ENCODE measurements at regions not wholly inside any gene's neighbourhood (a gene's known extent, or its start where the extent isn't known, plus 50 kb on each side); places are given as distances from the start of the nearest gene placed in this dataset.

DNA sequence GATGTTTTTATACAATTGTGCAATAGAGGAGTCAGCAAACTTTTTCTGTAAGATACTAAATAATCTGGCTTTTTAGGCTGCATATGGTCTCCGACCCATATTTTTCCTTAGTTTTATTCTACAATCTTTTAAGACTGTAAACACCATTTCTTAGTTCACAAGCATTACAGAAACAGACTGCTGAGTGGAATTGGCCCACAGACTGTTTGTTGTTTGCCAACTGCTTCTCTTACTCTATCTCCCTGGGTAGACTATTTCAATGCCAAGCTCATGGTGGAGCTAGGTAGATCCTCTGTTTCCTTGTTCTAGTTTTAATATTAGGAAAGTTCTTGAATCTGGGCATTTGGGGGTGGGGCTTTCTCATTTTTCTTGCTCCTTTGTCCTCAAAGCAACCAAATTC, 857.6 kb downstream of the TLE1 start:
- DNase-seq (no peak), ATAC-seq (no peak)
- Mint-ChIP-seq H3K4me3 (no peak overlapping the region), H3K27ac (no peak overlapping the region), H3K9me3 (peaks cover 0 to 23% (median 7%) of the 10 kb centered on the region in 9 donors), H3K4me1 (no peaks in the 10 kb centered on the region), H3K27me3 (no peaks in the 10 kb centered on the region), H3K36me3 (peaks cover 0 to 4% (median 0%) of the 10 kb centered on the region in 3 donors)
- POLR2A ChIA-PET, result no interaction called here

DNA sequence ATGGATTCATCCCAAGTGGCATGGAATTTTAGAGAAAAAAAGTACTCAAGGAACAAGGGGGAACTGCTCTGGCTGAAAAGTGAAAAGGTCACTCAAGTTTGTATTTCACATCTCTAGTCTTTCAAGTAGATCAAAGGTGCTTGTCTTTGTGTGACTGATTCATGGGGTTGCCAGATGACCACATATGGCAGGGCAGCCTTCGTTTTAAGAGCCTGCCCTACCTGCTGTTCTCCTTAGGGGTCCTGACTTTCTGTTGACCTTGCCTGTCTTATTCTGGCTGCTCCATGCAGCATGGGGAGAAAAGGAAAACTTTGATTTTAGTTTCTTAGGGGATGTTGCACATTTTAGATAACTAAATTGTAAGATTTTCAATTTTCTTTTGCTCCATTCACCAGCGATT, 877.7 kb downstream of the TLE1 start:
- ATAC-seq, result no peak
- no peak overlapping the region for H3K4me3 Mint-ChIP-seq
- no peaks in the 10 kb centered on the region for H3K4me1 Mint-ChIP-seq
- no peak for DNase-seq
- H3K9me3 Mint-ChIP-seq, result peaks cover 0 to 7% (median 2%) of the 10 kb centered on the region in 9 donors
- no peak overlapping the region for H3K27ac Mint-ChIP-seq
- H3K36me3 Mint-ChIP-seq, result no peaks in the 10 kb centered on the region
- no peaks in the 10 kb centered on the region for H3K27me3 Mint-ChIP-seq
- POLR2A ChIA-PET, result no interaction called here

DNA sequence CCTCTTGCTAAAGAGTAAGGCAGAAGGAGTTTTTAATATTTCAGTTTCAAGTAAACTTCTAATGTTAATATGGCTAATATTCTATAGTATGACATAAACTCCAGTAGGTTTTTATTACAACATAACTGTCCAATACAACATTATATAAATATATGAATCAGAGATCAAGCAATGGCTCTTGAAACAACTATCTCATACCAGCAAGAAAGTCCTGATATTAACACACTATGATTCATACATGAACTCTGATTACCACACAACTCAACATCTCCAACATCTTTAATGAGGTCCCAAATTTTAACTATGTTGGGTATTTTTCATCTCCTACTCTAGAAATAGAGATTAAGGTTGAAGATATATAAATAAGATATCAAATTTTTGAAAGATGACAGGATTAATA, 878.3 kb downstream of the TLE1 start:
- no peak overlapping the region for H3K27ac Mint-ChIP-seq
- no peaks in the 10 kb centered on the region for H3K27me3 Mint-ChIP-seq
- POLR2A ChIA-PET, result no interaction called here
- DNase-seq (no peak), ATAC-seq (no peak)
- no peak overlapping the region for H3K4me3 Mint-ChIP-seq
- no peaks in the 10 kb centered on the region for H3K36me3 Mint-ChIP-seq
- H3K9me3 Mint-ChIP-seq, result peaks cover 0 to 7% (median 2%) of the 10 kb centered on the region in 9 donors
- no peaks in the 10 kb centered on the region for H3K4me1 Mint-ChIP-seq

DNA sequence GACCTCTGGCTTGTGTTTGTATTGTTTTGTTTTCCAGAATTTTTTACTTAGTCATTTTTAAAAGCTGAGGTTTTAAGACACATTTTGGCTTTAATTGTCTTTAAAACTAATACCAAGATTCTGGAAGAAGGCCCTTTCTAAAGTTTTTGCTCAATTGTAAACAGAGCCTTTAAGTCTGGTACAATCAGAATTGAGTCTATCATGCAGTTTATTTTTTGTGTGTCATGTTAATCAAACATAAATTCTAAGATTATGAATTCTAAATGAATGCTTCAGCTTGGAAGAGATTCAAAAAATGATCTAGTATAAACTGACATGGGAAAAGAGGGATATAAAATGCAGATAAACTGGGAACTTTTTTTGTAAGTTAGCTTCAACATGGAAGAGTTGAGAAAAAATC, 882.7 kb downstream of the TLE1 start:
- DNase-seq (no peak), ATAC-seq (no peak)
- H3K36me3 Mint-ChIP-seq, result no peaks in the 10 kb centered on the region
- no peak overlapping the region for H3K4me3 Mint-ChIP-seq
- H3K27ac Mint-ChIP-seq, result no peak overlapping the region
- H3K9me3 Mint-ChIP-seq, result peaks cover 0 to 8% (median 0%) of the 10 kb centered on the region in 9 donors
- POLR2A ChIA-PET, result no interaction called here
- no peaks in the 10 kb centered on the region for H3K4me1 Mint-ChIP-seq
- H3K27me3 Mint-ChIP-seq, result no peaks in the 10 kb centered on the region

DNA sequence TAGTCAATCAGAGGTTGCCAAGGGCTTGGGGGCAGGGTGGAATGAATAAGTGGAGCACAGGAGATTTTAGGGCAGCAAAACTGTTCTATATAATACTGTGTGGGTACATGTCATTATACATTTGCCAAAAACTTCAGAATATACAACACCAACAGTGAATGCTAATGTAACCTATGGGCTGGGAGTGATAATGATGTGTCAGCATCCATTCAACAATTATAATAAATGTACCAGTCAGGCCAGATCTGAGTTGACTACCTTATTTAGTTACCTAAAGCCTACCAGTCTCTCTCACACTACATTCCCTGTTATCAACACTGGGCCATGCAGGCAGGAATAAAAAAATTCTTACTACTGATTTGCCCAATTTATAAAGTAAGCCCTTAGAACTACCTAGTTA, 884.5 kb downstream of the TLE1 start:
- DNase-seq, result no peak
- Mint-ChIP-seq H3K36me3 (no peaks in the 10 kb centered on the region), H3K4me3 (no peak overlapping the region), H3K27ac (no peak overlapping the region), H3K9me3 (peaks cover 0 to 13% (median 5%) of the 10 kb centered on the region in 9 donors), H3K4me1 (no peaks in the 10 kb centered on the region), H3K27me3 (no peaks in the 10 kb centered on the region)
- POLR2A ChIA-PET, result no interaction called here
- no peak for ATAC-seq

DNA sequence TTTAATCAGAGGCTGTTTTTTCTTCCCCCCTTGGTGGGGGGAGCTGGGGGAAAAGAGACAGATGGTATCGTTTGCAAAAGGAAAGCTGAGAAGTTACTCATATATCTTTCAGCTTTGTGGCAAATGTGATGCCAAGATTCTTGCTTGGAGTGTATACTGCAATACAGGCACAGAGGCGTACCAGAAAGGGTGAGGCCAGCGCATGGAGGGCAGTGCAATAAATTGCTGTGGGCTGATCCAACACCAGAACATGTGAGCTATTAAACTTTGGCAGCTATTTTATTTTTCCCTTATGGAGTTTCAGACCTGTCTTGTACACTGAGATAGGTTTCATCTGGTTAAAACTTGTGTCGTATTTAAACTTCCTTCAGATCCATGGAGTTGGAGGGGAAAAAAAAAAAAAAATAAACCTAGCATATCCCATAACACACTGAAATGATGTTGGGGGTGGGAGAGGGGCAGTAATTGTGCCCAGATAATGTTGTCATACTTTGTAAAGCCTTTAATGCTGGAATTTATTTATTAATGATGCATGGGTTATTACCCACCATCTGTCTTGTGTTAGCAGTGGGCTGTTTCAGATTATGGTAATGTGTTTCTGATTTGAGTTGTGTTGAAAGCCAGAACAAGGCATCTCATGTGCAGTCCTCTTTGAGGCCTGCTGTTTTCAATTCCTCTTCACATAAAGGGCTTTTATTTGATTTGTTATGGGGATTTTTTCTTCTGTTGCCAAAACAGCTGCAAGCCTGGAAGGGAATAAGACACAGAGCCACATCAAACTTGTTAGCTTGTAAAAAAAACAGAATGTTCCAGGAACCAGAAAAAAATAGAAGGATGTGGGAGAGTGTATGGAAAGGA, 891.3 kb downstream of the TLE1 start:
- Mint-ChIP-seq H3K9me3 (peaks cover 0 to 13% (median 5%) of the 10 kb centered on the region in 9 donors), H3K27ac (no peak overlapping the region), H3K36me3 (no peaks in the 10 kb centered on the region), H3K27me3 (no peaks in the 10 kb centered on the region), H3K4me1 (no peaks in the 10 kb centered on the region), H3K4me3 (no peak overlapping the region)
- POLR2A ChIA-PET, result no interaction called here
- ATAC-seq, result no peak
- no peak for DNase-seq

DNA sequence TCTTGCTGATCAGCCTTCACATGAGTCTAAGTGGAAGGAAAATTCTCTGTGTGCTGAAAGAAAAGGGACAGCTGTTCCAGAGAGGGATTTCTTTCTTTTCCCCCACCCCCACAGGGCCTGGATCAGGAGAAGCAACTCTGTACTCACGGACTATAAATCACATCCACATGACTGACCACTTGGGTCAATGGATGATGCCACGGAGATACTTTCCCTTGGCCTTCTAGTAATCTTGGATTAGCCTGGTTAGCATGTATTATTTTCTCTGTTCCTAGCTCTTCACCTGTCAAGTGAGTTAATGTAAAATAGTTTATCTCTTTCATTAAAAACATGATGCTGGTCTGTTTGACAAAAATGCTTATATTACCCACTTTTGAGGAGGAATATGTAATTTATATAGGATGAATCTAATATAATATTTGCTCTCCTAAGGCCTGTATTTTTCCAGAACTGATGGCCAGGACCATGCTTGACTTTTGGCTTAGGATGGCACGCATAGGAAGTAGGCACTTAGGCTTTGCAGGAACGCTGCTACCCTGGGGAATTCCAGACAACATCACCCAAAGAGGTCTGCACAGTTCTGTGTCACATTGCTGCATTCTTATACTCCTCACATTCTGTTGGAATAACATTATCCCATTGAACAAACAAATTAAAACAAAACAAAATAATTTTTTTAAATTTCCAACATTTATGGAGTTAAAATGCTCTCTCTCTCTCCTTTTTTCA, 892.1 kb downstream of the TLE1 start:
- DNase-seq (no peak), ATAC-seq (no peak)
- Mint-ChIP-seq H3K4me3 (no peak overlapping the region), H3K36me3 (no peaks in the 10 kb centered on the region), H3K27me3 (no peaks in the 10 kb centered on the region), H3K27ac (no peak overlapping the region), H3K9me3 (peaks cover 0 to 11% (median 5%) of the 10 kb centered on the region in 9 donors), H3K4me1 (no peaks in the 10 kb centered on the region)
- POLR2A ChIA-PET, result no interaction called here

DNA sequence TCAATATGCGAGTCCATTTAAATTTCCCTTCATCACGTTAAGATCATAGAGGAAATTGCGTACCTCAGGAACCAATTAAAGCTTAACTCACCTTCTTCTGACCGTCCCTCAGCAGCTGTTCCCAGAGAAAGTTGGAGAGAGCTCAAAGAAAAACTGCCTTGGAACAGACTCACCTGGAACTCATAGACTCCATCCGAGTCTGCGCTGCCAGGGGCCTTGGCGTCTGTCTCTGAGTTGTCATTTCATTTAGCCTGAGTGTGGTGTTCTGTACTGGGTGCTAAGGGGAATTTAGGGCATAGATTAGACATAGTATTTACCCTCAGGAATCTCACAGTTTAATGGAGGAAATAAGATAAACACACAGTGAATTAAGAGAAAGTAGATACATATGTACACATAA, 892.7 kb downstream of the TLE1 start:
- DNase-seq (no peak), ATAC-seq (no peak)
- Mint-ChIP-seq H3K4me1 (no peaks in the 10 kb centered on the region), H3K27ac (no peak overlapping the region), H3K9me3 (peaks cover 0 to 11% (median 5%) of the 10 kb centered on the region in 9 donors), H3K27me3 (no peaks in the 10 kb centered on the region), H3K36me3 (no peaks in the 10 kb centered on the region), H3K4me3 (no peak overlapping the region)
- POLR2A ChIA-PET, result no interaction called here

DNA sequence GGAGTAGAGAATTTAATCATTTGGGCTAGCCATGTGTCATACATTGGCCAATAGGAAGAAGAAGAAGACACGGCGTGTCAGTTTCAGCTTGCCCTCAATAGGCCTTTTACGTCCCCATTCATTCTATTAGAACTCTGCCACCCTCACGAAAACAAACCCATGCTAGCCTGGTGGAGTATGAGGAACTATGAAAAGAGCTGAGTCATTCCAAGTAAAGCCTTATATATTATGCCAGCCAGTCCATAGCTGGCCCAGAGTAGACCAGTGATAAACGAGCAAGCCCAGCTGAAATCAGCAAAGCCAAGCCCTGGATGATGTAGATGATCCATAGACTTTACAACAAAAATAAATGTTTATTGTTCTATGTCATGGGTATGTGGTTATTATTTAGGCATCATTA, 895.1 kb downstream of the TLE1 start:
- H3K4me1 Mint-ChIP-seq, result no peaks in the 10 kb centered on the region
- no peaks in the 10 kb centered on the region for H3K27me3 Mint-ChIP-seq
- H3K27ac Mint-ChIP-seq, result no peak overlapping the region
- peaks cover 0 to 14% (median 0%) of the 10 kb centered on the region in 9 donors for H3K9me3 Mint-ChIP-seq
- POLR2A ChIA-PET, result no interaction called here
- no peaks in the 10 kb centered on the region for H3K36me3 Mint-ChIP-seq
- no peak for DNase-seq
- H3K4me3 Mint-ChIP-seq, result no peak overlapping the region
- no peak for ATAC-seq

DNA sequence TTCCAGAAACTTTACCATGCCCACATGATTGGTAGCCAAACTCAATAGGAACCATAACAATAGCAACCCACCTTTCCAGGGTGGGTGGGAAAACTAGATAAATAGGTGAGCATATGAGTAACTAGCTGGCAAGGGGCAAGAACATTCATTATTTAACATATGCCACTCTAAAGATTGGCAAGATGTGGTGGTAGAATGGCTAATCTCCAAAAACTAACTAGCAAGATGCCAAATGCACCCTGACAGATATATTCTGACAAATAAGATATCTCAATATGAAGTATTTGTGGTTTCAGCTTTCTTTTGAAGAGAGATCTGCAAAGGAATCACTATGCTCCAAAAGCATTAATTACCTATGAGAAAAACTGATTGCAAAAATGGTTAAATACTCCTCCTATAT, 895.6 kb downstream of the TLE1 start:
- ATAC-seq (no peak), DNase-seq (no peak)
- POLR2A ChIA-PET, result no interaction called here
- Mint-ChIP-seq H3K27ac (no peak overlapping the region), H3K4me1 (no peaks in the 10 kb centered on the region), H3K9me3 (peaks cover 0 to 14% (median 0%) of the 10 kb centered on the region in 9 donors), H3K4me3 (no peak overlapping the region), H3K36me3 (no peaks in the 10 kb centered on the region), H3K27me3 (no peaks in the 10 kb centered on the region)

DNA sequence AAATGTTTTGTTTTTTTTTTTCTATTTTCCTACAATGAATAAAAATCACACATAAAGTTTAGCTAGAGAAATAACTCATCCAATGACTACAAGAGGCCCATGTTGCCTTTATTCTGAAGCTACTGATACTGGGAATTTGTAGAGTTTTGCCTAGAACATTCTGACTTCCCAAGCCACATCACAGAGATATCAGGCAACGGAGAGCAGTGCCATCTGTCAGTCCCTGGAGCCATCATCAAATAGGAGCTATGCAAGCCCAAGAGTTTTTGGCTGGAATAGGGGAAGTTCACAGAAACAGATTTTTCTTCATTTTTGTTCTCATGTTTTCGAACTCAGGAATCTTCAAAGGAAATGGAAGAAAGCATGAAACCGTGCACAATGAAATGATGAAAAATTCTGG, 896.6 kb downstream of the TLE1 start:
- Mint-ChIP-seq H3K27ac (no peak overlapping the region), H3K4me3 (no peak overlapping the region), H3K27me3 (no peaks in the 10 kb centered on the region), H3K4me1 (no peaks in the 10 kb centered on the region), H3K9me3 (peaks cover 0 to 14% (median 0%) of the 10 kb centered on the region in 9 donors), H3K36me3 (no peaks in the 10 kb centered on the region)
- ATAC-seq (no peak), DNase-seq (no peak)
- POLR2A ChIA-PET, result no interaction called here

DNA sequence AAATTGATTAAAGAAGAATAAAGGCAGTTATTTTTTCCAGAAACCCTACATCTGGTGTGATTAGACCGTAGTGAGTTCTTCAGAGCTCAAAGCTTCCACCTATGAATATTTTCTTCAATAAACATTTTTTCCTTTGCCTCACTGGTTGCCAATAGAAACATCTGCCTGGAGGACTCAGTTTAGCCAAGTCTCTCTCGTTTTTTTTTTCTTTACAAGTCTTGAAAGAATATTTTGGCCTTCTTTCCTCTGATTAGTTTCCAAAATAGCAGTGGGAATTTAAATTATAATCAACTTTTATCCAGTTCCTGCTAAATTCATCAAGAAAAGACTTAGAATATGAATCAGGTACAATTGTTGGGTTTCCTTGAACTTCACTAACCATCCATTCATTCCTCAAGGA, 897.5 kb downstream of the TLE1 start:
- no peaks in the 10 kb centered on the region for H3K36me3 Mint-ChIP-seq
- no peak overlapping the region for H3K27ac Mint-ChIP-seq
- ATAC-seq (no peak), DNase-seq (no peak)
- H3K27me3 Mint-ChIP-seq, result no peaks in the 10 kb centered on the region
- no peak overlapping the region for H3K4me3 Mint-ChIP-seq
- peaks cover 0 to 14% (median 2%) of the 10 kb centered on the region in 9 donors for H3K9me3 Mint-ChIP-seq
- POLR2A ChIA-PET, result no interaction called here
- no peaks in the 10 kb centered on the region for H3K4me1 Mint-ChIP-seq

DNA sequence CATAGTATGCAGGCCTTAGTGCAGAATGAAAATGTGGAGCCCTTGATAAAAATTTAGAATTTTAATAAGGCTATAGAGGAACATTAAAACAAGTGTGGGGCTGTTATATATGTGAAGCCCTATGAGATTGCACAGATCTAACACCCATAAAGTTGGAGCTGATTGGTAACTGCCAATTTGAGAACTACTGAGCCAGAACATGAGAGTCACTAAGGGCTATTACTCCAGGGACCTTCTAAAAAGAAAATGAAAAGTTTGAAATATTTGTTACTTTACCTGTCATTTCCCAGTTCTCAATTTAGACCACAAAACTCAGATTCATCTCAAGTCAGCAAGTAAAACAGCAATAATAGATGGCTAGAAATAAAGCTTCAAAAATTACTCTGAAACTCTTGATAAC, 898.6 kb downstream of the TLE1 start:
- ATAC-seq (no peak), DNase-seq (no peak)
- Mint-ChIP-seq H3K4me3 (no peak overlapping the region), H3K36me3 (no peaks in the 10 kb centered on the region), H3K27me3 (no peaks in the 10 kb centered on the region), H3K4me1 (no peaks in the 10 kb centered on the region), H3K9me3 (peaks cover 0 to 14% (median 3%) of the 10 kb centered on the region in 9 donors), H3K27ac (no peak overlapping the region)
- POLR2A ChIA-PET, result no interaction called here

All from naive thymus-derived CD8-positive, alpha-beta T cell (primary cell).